Upper lobe of left lung (tissue), 6 donors: ENCODE measurements at regions not wholly inside any gene's neighbourhood (a gene's known extent, or its start where the extent isn't known, plus 50 kb on each side); places are given as distances from the start of the nearest gene placed in this dataset.

Experiments
- ATAC-seq, 2 donors: fragments of 200-7000 bp; cut with Tn5 transposase; one replicate each; pipeline ENCODE4 v1.9.1; 2022; ENCODE audit warnings: mild to moderate bottlenecking in 2 of 2, moderate library complexity in 2 of 2; ENCODE audit not compliant: low FRiP score in 2 of 2
- DNase-seq, 2 donors: peaks; one replicate each; pipeline ENCODE4 v3.0.0-alpha.2; 2019 to 2020
- H3K27ac ChIP-seq, 4 donors: fragments of 200-600 bp; sonication (generic); one replicate each; pipeline ENCODE4 v1.5.1; 2016 to 2019
- H3K27me3 ChIP-seq, 4 donors: fragments of 200-600 bp; sonication (generic); one replicate each; pipeline ENCODE4 v1.5.1; 2017 to 2019
- H3K36me3 ChIP-seq, 4 donors: fragments of 200-600 bp; sonication (generic); one replicate each; pipeline ENCODE4 v1.5.1; 2016 to 2019
- H3K4me1 ChIP-seq, 4 donors: fragments of 200-600 bp; sonication (generic); one replicate each; pipeline ENCODE4 v1.5.1; 2018 to 2019
- H3K4me3 ChIP-seq, 4 donors: fragments of 200-600 bp; sonication (generic); one replicate each; pipeline ENCODE4 v1.5.1; 2017 to 2019; ENCODE audit warnings: mild to moderate bottlenecking in 2 of 4, moderate library complexity in 1 of 4
- H3K9me3 ChIP-seq, 4 donors: fragments of 200-600 bp; sonication (generic); one replicate each; pipeline ENCODE4 v1.5.1; 2018 to 2019
- CTCF ChIP-seq, 6 experiments: fragments of 450-650 bp in 4 of 6; fragments of 200-600 bp in 2 of 6; sonication (generic) in 2 of 6; IDR thresholded peaks; one replicate each; pipeline ENCODE4 v1.5.1; 2016 to 2019; ENCODE audit warnings: antibody characterized with exemption in 6 of 6
- EP300 ChIP-seq, 4 donors: sonication (generic); formaldehyde crosslinking; IDR thresholded peaks; one replicate each; pipeline ENCODE4 v1.5.1; 2017; ENCODE audit warnings: antibody characterized with exemption in 4 of 4, control low read depth in 2 of 4
- POLR2A ChIP-seq, 4 donors: fragments of 450-650 bp; IDR thresholded peaks; one replicate each; pipeline ENCODE4 v1.5.1; 2016 to 2017; ENCODE audit warnings: antibody characterized with exemption in 4 of 4, mild to moderate bottlenecking in 2 of 4
- POLR2AphosphoS5 ChIP-seq, 2 donors: sonication (generic); formaldehyde crosslinking; IDR thresholded peaks; one replicate each; pipeline ENCODE4 v1.5.1; 2017; ENCODE audit warnings: antibody characterized with exemption in 2 of 2
- WGBS, 2 donors: methylation state at CpG; one replicate each; pipeline ENCODE4 v1.1.5; 2017 to 2018; 5-methylcytosine and 5-hydroxymethylcytosine counted together
- donor health status: DM: no; HTN: no; CAD: no; lungs with moderate emphysema.
- donor health status: DM: no; HTN: yes; CAD: no; lungs with severe emphysema.

DNA sequence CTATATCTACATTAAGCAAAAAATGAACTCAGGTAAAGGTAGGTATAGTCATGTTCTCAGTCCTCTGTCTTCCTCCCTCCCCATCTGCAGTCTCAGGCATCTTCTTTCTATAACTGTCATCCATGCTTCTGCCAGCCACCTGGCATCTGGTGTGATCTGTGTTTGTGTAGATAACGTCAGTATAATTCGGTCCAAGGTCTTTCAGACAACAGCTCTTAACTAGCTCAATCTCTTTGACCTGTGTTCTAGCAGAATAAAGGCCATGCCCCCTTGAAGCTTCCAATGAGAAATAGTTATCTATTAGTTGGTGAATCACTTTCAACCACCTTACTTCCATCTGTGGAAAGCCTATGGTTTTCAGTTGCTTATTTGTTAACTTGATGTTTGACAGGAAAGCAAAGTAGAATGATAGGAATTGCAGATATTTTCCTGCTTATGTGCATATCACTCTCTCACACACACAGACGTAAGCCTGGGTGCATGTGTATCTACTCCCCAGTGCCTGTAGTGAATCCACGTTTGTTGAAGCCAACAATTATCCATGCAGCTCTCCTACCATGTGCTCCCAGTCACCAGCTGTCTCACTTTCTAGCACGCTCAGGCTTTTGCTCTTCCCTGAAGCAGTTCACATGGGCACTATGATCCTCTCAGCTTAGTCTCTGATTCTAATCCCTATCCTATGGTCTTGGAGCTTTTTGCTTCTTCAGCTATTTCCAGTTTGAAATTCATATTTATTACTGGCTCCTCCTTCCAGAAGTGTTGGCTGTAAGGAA, 433.7 kb upstream of the MANEA start:
- no peaks in the 10 kb centered on the region for H3K36me3 ChIP-seq
- H3K27ac ChIP-seq = no peak overlapping the region
- no peaks in the 10 kb centered on the region for H3K4me1 ChIP-seq
- 46 to 58% methylated on average over 5 of the region's 5 CpGs for WGBS, 2 donors
- no peaks in the 10 kb centered on the region for H3K27me3 ChIP-seq
- ATAC-seq (no peak), DNase-seq (no peak)
- TF ChIP-seq POLR2A (IDR thresholded peaks at IDR 0.05) (no peak), CTCF (IDR thresholded peaks at IDR 0.05) (no peak), EP300 (IDR thresholded peaks at IDR 0.05) (no peak), POLR2AphosphoS5 (IDR thresholded peaks at IDR 0.05) (no peak)
- no peak overlapping the region for H3K4me3 ChIP-seq
- H3K9me3 ChIP-seq = no peaks in the 10 kb centered on the region

DNA sequence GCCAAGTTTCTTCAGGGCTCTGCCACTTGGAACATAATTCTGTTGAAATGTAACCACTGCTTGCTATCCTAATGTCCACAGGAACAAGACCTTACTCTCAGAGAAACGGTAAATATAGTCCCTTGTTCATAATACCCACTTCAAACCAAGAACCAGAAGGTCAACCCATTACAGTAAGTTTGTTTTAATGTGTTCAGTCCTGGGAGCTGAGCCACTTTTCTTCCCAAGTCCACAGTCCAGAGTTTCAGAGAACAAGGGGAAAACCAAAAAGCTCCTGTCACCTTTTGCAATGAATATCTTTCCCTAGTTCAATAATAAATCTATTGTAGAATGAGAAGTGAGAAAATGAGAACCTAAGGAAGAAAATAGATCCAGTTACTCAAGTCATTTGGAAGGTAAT, 431.9 kb upstream of the MANEA start:
- WGBS, 2 donors = 39 to 55% methylated on average over 1 of the region's 1 CpG
- Histone ChIP-seq H3K4me1 (no peaks in the 10 kb centered on the region), H3K27ac (no peak overlapping the region), H3K27me3 (no peaks in the 10 kb centered on the region), H3K9me3 (no peaks in the 10 kb centered on the region), H3K36me3 (no peaks in the 10 kb centered on the region), H3K4me3 (no peak overlapping the region)
- TF ChIP-seq POLR2AphosphoS5 (IDR thresholded peaks at IDR 0.05) = no peak
- TF ChIP-seq POLR2A (IDR thresholded peaks at IDR 0.05) = no peak
- TF ChIP-seq CTCF (IDR thresholded peaks at IDR 0.05) = no peak
- no peak for TF ChIP-seq EP300 (IDR thresholded peaks at IDR 0.05)
- no peak for ATAC-seq
- no peak for DNase-seq

DNA sequence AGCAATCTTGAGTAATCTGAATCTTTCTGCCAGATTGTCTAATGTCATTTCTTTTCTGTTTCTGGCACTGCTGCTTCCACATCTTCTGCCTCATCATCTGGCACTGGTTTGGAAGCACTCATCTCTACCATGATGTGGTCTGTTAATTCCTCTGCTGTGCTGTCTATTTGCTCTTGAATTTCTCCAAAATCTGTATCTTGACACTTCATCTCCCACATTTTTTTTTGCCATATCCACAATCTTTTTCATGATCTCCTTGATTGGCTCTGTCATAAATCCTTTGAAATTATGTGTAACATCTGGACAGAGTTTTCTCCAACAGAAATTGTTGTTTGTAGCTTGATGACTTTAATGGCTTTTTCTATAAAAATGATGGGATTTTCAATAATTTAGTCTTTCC, 417.8 kb upstream of the MANEA start:
- Histone ChIP-seq H3K36me3 (no peaks in the 10 kb centered on the region), H3K4me1 (no peaks in the 10 kb centered on the region), H3K9me3 (no peaks in the 10 kb centered on the region), H3K4me3 (no peak overlapping the region), H3K27me3 (no peaks in the 10 kb centered on the region), H3K27ac (no peak overlapping the region)
- TF ChIP-seq CTCF (IDR thresholded peaks at IDR 0.05) = no peak
- no peak for TF ChIP-seq POLR2A (IDR thresholded peaks at IDR 0.05)
- no peak for TF ChIP-seq EP300 (IDR thresholded peaks at IDR 0.05)
- TF ChIP-seq POLR2AphosphoS5 (IDR thresholded peaks at IDR 0.05) = no peak
- DNase-seq = no peak
- no peak for ATAC-seq

DNA sequence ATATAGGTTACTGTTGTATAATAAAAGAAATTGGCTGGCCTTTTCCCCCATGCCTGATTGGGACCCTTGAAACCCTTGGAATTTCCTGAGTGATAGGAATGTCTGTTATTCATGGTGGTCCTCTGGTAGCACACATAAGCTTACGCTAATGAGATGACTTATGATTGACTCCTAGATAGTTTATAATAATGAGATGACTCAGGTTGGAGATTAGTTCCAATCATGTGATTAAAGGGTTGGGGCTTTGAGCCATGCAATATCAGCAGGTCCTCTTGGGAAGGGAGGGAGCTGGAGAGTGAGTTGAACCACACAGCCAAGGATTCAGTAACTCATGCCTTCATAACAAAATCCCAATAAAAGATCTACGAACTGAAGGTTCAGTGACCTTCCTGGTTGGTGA, 407.6 kb upstream of the MANEA start:
- no peak for ATAC-seq
- 44 to 77% methylated on average over 1 to 2 of the region's 2 CpGs for WGBS, 2 donors
- Histone ChIP-seq H3K27ac (no peak overlapping the region), H3K36me3 (no peaks in the 10 kb centered on the region), H3K4me3 (no peak overlapping the region), H3K27me3 (no peaks in the 10 kb centered on the region), H3K9me3 (no peaks in the 10 kb centered on the region), H3K4me1 (no peaks in the 10 kb centered on the region)
- no peak for DNase-seq
- TF ChIP-seq POLR2AphosphoS5 (IDR thresholded peaks at IDR 0.05) (no peak), CTCF (IDR thresholded peaks at IDR 0.05) (no peak)
